ENCODE measurements at regions not wholly inside any gene's neighbourhood (a gene's known extent, or its start where the extent isn't known, plus 50 kb on each side); places are given as distances from the start of the nearest gene placed in this dataset.

DNA sequence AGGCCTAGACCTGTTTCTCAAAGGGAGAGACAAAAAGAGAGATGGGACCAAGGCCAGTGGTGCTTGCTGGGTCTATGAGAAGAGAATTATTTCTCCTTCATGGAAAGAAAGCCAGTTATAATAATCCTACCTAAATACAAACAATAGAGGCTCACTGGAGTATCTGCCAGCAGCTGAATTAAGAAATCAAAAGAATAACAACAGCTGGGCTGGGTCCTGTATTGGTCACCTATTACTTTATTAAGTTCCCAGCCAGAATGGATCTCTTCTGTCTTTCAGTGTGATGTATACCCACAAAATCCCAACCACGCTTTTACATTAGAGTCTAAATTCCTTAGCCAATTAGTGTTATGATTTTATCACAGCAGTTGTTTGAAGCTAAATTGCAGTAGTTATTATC is 297.8 kb upstream of the DACH1 start:
- TF ChIP-seq, protein P1, sequence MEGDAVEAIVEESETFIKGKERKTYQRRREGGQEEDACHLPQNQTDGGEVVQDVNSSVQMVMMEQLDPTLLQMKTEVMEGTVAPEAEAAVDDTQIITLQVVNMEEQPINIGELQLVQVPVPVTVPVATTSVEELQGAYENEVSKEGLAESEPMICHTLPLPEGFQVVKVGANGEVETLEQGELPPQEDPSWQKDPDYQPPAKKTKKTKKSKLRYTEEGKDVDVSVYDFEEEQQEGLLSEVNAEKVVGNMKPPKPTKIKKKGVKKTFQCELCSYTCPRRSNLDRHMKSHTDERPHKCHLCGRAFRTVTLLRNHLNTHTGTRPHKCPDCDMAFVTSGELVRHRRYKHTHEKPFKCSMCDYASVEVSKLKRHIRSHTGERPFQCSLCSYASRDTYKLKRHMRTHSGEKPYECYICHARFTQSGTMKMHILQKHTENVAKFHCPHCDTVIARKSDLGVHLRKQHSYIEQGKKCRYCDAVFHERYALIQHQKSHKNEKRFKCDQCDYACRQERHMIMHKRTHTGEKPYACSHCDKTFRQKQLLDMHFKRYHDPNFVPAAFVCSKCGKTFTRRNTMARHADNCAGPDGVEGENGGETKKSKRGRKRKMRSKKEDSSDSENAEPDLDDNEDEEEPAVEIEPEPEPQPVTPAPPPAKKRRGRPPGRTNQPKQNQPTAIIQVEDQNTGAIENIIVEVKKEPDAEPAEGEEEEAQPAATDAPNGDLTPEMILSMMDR (IDR thresholded peaks at IDR 0.05) = no peak
- TF ChIP-seq POLR2A (IDR thresholded peaks at IDR 0.05) = no peak
